Endodermal cell (in vitro differentiated cells): ENCODE measurements at regions not wholly inside any gene's neighbourhood (a gene's known extent, or its start where the extent isn't known, plus 50 kb on each side); places are given as distances from the start of the nearest gene placed in this dataset.

Experiments used
- DNase-seq: peaks from one replicate; pipeline ENCODE4 v3.0.0-alpha.2; 2017
- H3K27ac ChIP-seq: 2 replicates; pipeline ENCODE4 v1.5.1; 2013; ENCODE audit warnings: mild to moderate bottlenecking, low read depth, low read length, moderate library complexity
- H3K27me3 ChIP-seq: 2 replicates; pipeline ENCODE4 v1.6.1; 2013; ENCODE audit warnings: mild to moderate bottlenecking, low read length, moderate library complexity; ENCODE audit not compliant: insufficient read depth, control insufficient read depth, poor library complexity, severe bottlenecking
- H3K36me3 ChIP-seq: 2 replicates; pipeline ENCODE4 v1.7.0; 2013; ENCODE audit warnings: mild to moderate bottlenecking, low read length, moderate library complexity; ENCODE audit not compliant: control insufficient read depth, insufficient read depth
- H3K4me1 ChIP-seq: one replicate; pipeline ENCODE4 v1.7.0; 2013; ENCODE audit warnings: low read length; ENCODE audit not compliant: control insufficient read depth, insufficient read depth
- H3K4me3 ChIP-seq: 2 replicates; pipeline ENCODE4 v1.5.1; 2013; ENCODE audit warnings: mild to moderate bottlenecking, low read length, moderate library complexity
- H3K9ac ChIP-seq: 2 replicates; pipeline ENCODE4 v1.6.1; 2013; ENCODE audit warnings: mild to moderate bottlenecking, low read length, moderate library complexity; ENCODE audit not compliant: poor library complexity, severe bottlenecking; ENCODE audit errors: extremely low read depth
- H3K9me3 ChIP-seq: 2 replicates; pipeline ENCODE4 v1.6.1; 2013; ENCODE audit warnings: mild to moderate bottlenecking, low read length, moderate library complexity; ENCODE audit not compliant: control insufficient read depth
- H3K27ac Mint-ChIP-seq: 2 replicates; pipeline ENCODE4 v1.8.0; 2020; ENCODE audit warnings: mixed read lengths
- H3K27me3 Mint-ChIP-seq: 2 replicates; pipeline ENCODE4 v1.8.0; 2021; ENCODE audit warnings: mild to moderate bottlenecking, mixed read lengths; ENCODE audit not compliant: insufficient read depth
- H3K36me3 Mint-ChIP-seq: 2 replicates; pipeline ENCODE4 v1.8.0; 2020; ENCODE audit warnings: low read depth, mixed read lengths
- H3K4me1 Mint-ChIP-seq: 2 replicates; pipeline ENCODE4 v1.8.0; 2020; ENCODE audit warnings: mixed read lengths
- H3K4me3 Mint-ChIP-seq: 2 replicates; pipeline ENCODE4 v1.8.0; 2020; ENCODE audit warnings: mild to moderate bottlenecking, moderate library complexity, mixed read lengths
- H3K9me3 Mint-ChIP-seq: 2 replicates; pipeline ENCODE4 v1.8.0; 2020; ENCODE audit warnings: mild to moderate bottlenecking, mixed read lengths
- CTCF ChIP-seq: fragments of 200-600 bp; sonication (generic); conservative IDR thresholded peaks from 2 replicates; pipeline ENCODE4 v1.5.0; 2021; ENCODE audit warnings: antibody characterized with exemption, mild to moderate bottlenecking
- WGBS, 2 experiments: methylation state at CpG; one replicate each; pipeline versions ENCODE4 v1.1.5 to v1.1.7; 2013; ENCODE audit warnings: missing lambda C conversion rate in 2 of 2, mixed read lengths in 1 of 2; ENCODE audit not compliant: insufficient coverage in 1 of 2, insufficient read length in 1 of 2; 5-methylcytosine and 5-hydroxymethylcytosine counted together

- Mint-ChIP-seq H3K27ac (no peak overlapping the region), H3K4me1 (no peaks in the 10 kb centered on the region), H3K27me3 (no peaks in the 10 kb centered on the region), H3K9me3 (peaks cover 11% of the 10 kb centered on the region), H3K4me3 (no peak overlapping the region), H3K36me3 (peaks cover 2% of the 10 kb centered on the region)
- Histone ChIP-seq H3K4me3 (no peak overlapping the region), H3K27me3 (no peaks in the 10 kb centered on the region), H3K27ac (no peak overlapping the region), H3K4me1 (no peaks in the 10 kb centered on the region), H3K9ac (no peak overlapping the region), H3K9me3 (no peaks in the 10 kb centered on the region), H3K36me3 (no peaks in the 10 kb centered on the region)
- no peak for TF ChIP-seq CTCF
- DNase-seq, result no peak
- 44% methylated on average over 2 of the region's 2 CpGs; no CpG with 5 or more reads in 1 of the 2 experiments for WGBS, 2 experiments
Observed at GRCh38 chr12:19652386-19652785, 213.1 kb downstream of the AEBP2 start.

- Histone ChIP-seq H3K4me1 (no peaks in the 10 kb centered on the region), H3K4me3 (no peak overlapping the region), H3K27ac (no peak overlapping the region), H3K9me3 (no peaks in the 10 kb centered on the region), H3K27me3 (no peaks in the 10 kb centered on the region), H3K9ac (no peak overlapping the region), H3K36me3 (no peaks in the 10 kb centered on the region)
- Mint-ChIP-seq H3K4me1 (no peaks in the 10 kb centered on the region), H3K36me3 (no peaks in the 10 kb centered on the region), H3K9me3 (peaks cover 1% of the 10 kb centered on the region), H3K4me3 (no peak overlapping the region), H3K27ac (no peak overlapping the region), H3K27me3 (no peaks in the 10 kb centered on the region)
- no peak for DNase-seq
- peak; percentile 23 for TF ChIP-seq CTCF
- WGBS, 2 experiments, result 89 to 91% methylated on average over 3 to 5 of the region's 5 CpGs
Observed at GRCh38 chr12:19654650-19655376, 215.5 kb downstream of the AEBP2 start.

GRCh38 chr12:19657118-19657731, 217.9 kb downstream of the AEBP2 start:
- Histone ChIP-seq H3K9me3 (no peaks in the 10 kb centered on the region), H3K4me3 (no peak overlapping the region), H3K9ac (no peak overlapping the region), H3K4me1 (no peaks in the 10 kb centered on the region), H3K27ac (no peak overlapping the region), H3K36me3 (no peaks in the 10 kb centered on the region), H3K27me3 (no peaks in the 10 kb centered on the region)
- TF ChIP-seq CTCF, result no peak
- no peaks in the 10 kb centered on the region for H3K4me1 Mint-ChIP-seq
- no peak for DNase-seq
- peaks cover 1% of the 10 kb centered on the region for H3K9me3 Mint-ChIP-seq
- H3K36me3 Mint-ChIP-seq, result no peaks in the 10 kb centered on the region
- WGBS, 2 experiments, result 92 to 100% methylated on average over 3 of the region's 3 CpGs
- no peaks in the 10 kb centered on the region for H3K27me3 Mint-ChIP-seq
- no peak overlapping the region for H3K4me3 Mint-ChIP-seq
- H3K27ac Mint-ChIP-seq, result no peak overlapping the region
